HT1080 (cell line): ENCODE measurements at regions not wholly inside any gene's neighbourhood (a gene's known extent, or its start where the extent isn't known, plus 50 kb on each side); places are given as distances from the start of the nearest gene placed in this dataset.

ENCODE experiments used
- DNase-seq: peaks from one replicate; pipeline ENCODE4 v3.0.0-alpha.2; 2015; ENCODE audit warnings: low read depth

DNA sequence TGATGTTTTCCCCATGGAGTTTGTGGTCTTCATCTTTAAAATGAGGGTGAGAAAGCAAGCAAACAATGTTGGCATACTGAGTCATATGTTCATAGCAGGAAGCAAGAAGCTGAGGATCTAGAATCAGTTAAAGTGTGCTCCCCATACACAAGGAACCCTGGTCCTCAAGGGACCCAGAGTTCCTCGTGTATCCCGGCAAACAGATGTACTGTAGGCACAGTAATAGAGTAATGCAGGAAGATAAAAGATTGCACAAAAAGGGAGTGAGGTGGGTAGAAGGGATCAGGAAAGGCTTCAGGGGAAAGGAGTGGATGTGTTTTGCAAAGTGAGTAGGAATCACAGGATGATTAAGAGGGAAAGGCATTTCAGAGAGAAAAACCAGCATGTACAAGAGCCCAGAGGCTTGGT is 412.3 kb upstream of the CDH11 start:
- peak; percentile 41 for DNase-seq

- DNase-seq, result no peak
Observed at GRCh38 chr16:65532846-65533245, 411.0 kb upstream of the CDH11 start.

DNA sequence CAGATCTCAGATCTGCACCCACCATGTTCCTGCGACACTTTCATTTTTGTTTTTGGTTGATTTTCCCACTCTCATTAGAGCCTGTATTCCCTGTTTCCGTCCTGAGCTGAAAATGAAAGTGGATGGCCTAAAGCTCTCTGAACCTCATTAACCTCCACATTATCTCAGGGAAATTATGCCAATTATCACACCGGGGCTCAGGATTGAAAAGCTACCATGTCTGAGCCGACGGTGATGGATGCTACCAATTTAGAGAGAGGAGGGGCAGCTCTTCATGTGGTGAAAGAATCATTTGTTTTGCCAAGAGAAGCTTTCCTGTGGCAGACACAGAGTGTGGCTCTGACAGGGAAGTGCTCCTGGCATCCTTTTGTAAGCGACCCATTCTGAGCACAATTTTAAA is 410.4 kb upstream of the CDH11 start:
- DNase-seq, result no peak

GRCh38 chr16:65531475-65531874 is 409.6 kb upstream of the CDH11 start:
- DNase-seq, result no peak

DNA sequence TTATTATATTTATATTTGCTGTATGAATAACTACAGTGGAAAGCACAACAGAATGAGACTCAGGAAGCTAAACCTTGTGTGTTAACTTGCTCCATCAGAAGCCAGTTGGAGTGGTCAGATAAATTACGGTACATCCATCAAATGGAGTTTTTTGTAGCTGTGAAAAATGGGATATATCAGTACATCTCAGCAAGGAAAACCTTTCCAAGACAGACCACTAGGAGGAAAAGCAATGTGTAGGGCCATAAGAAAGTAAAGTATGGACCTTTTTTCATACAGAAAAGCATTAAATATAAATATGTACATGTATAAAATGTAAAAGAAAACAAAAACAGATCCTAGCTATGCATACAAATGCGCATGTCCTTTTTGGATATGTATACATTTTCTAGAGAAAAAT is 403.8 kb upstream of the CDH11 start:
- no peak for DNase-seq

DNA sequence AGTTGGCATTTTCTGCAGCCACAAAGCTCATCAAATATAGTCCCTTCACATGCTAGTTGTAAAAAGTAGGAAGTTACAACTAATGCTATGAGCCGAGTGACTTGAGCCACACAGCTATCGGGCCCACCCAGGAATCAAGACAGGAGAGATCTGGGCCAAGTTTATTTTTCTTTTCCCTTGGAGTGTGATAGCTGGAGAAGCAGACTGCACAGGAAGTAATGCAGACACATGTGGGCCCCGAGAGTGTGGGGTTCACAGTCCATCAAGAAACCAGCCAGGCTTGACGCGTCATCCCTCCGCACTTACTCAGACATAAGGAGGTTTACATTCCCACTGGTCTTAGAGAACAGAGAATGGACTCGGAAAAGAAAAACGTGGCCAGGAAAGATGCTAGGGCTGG is 403.1 kb upstream of the CDH11 start:
- DNase-seq, result peak; percentile 32

- no peak for DNase-seq
Observed at GRCh38 chr16:65524231-65524630, 402.4 kb upstream of the CDH11 start.

DNA sequence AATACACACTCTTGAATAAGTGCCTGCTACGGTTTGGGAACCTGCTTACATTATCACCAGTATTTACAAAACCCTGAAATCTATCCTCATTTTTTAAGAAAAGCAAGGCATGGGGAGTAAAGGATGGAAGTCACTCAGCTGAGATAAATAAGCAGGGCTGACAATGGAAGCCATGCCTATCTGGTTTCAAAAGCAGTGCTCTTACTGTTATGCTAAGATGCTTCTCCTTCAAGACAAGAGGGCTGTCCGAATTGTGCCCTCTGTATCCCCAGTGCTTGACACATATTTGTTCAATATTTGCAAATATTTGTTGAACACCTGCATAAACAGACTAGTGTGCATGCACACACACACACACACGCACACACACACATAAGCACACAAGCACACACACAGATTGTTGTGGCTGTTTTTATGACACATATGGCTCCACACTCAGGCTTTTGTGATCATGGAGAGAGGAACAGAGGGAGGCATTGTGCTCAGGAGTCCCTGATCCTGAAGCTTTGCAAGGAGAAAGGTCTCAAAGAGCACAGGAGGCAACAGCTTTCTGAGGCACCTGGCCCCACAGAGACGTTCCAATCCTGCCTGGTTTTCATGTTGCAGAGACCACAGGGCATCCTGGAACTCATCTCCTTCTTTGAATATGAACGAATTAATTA is 401.6 kb upstream of the CDH11 start:
- DNase-seq, result no peak

- no peak for DNase-seq
Observed at GRCh38 chr16:65522412-65522811, 400.5 kb upstream of the CDH11 start.

- no peak for DNase-seq
Observed at GRCh38 chr16:65521633-65522328, 399.9 kb upstream of the CDH11 start.

GRCh38 chr16:65519402-65519801 is 397.5 kb upstream of the CDH11 start:
- no peak for DNase-seq

DNA sequence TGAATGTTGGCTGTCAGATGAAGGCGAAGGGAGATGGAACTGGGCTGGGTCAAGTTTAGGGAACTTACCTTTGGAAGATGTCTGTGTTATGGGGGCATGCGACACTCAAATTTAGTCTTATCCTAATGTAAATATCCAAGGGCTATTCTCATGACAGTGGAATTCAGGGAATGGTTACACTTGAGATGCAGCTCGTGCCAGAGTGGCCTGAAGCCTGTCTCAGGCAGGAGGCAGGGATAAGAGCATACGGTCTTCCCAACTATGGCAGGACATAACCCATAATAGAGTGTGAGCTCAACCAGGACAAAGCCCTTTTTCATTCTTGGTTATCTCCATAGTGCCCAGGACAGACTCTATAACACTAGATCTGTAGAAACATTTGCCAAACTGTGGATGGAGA is 393.3 kb upstream of the CDH11 start:
- no peak for DNase-seq

DNA sequence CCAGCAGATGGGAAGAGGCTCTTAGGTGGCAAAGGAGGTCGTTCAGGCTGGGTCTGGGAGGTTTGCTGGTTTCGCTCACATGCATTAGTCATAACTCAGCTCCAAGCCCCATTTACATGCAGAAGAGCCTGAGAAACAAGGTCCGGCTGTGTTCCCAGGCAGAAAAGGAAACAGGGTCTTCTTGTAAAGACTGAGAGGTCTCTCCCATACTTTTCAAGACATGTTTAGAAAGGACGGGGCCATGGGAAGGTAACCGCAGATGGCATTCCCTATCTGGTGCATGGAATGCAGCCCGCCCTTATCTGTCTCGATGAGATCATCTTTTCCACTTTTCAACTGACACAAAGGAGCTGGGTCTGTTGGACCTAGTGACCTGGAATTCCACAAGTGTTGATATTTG is 389.0 kb upstream of the CDH11 start:
- DNase-seq, result peak; percentile 73

DNA sequence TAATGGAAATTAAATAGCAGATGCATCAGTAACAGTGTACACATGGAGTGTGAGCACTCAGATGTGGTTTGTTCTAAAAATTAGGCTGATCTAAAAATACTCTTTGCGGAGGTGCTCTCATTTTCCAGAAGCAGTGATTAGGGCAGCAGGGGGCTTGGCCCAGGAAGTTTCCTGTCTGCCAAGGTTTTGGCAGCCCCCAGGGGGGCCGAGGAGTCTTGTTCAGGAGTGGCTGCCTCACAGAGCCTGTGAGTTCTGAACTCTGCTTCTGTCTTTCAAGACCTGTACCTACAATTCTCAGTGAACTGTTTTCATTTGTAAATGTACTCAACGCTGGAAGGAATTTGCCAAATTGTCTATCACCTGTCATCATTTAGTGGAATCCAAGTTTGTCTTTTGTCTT is 388.4 kb upstream of the CDH11 start:
- no peak for DNase-seq

GRCh38 chr16:65509172-65509571 is 387.3 kb upstream of the CDH11 start:
- no peak for DNase-seq

- DNase-seq, result no peak
Observed at GRCh38 chr16:65500919-65501318, 379.1 kb upstream of the CDH11 start.

GRCh38 chr16:65500007-65500406 is 378.1 kb upstream of the CDH11 start:
- no peak for DNase-seq

- no peak for DNase-seq
Observed at GRCh38 chr16:65499566-65499965, 377.7 kb upstream of the CDH11 start.

GRCh38 chr16:65497571-65497970 is 375.7 kb upstream of the CDH11 start:
- DNase-seq, result no peak

DNA sequence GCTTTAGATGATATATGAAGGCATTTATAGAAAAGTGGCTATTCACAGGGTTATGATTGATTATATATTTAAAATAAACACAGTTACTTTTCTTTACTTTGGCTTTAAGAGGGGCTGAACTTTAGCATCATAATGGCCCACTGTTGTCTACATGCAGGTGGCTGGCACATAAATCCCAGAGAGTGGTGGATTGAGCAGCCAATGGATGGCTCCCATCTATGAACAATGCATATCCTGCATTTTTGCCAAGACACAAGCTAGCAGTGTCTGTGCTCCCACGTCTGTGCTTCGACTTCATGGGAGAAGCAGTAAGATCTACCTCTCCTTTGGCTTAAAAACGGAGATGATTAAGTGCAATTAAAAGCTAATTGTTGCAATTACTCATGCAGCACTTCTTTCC is 373.2 kb upstream of the CDH11 start:
- DNase-seq, result no peak

DNA sequence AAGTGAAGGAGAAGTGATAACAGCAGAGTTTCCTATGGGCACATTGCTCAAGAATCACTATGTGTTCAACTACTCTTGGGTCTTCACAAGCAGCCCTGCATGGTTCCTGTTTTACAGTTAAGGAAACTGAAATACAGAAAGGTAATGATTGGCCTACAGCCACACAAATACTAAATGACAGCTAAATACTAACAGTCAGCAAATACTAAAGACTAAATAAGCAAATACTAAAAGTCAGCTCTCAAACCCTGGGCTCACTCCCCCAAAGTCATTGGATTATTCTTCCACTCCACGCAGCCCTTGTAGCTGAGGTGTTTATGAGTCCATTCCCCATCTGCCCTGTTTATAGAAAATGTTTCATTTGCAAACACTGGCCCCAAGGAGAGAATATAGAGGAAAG is 372.7 kb upstream of the CDH11 start:
- DNase-seq, result no peak

DNA sequence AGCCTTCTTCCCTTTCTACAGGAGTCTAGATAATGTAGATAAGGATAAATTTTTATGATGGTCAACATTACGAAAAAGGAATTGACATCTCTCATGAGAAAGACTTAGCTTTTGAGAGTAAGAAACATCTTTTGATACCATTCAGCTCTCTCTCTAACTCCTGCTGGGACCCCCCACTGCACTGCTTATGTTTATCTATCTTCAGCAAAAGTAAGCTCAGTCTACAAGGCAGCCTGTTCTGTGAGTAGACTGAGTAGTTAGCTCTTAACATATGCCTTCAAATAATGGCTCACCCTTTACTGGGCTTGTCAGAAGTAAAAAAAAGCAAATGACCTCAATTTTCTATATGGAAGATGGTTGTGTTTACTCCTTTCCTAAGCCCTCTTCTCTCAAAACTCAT is 372.2 kb upstream of the CDH11 start:
- no peak for DNase-seq

DNA sequence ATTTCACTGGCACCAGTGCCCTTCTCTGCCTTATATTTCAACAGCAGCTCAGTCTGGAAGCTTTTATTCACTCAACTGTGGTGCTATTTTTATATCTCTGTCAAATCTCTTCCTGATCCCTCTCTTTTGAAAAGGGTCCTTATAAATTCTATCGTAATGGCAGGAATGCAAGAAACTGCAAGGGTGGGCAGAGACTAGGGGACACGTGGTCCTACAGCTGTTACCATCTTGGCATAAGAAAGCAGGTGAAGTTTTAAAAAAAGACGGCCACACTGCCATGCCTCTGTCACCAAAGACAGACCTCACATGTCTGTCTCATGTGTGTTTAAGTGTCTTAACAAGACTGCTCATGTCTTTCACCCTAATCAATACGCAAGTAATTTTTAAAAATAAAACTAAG is 368.4 kb upstream of the CDH11 start:
- no peak for DNase-seq
